ENCODE measurements at regions not wholly inside any gene's neighbourhood (a gene's known extent, or its start where the extent isn't known, plus 50 kb on each side); places are given as distances from the start of the nearest gene placed in this dataset.
"Not testable (repeated sequence)": the region's sequence is repeated elsewhere in the genome, so short reads cannot be mapped to it uniquely, and the experiment has no call there.

GRCh38 chr12:105468464-105468863 lies 138.0 kb downstream of the C12orf75 start:
- Histone ChIP-seq H3K27me3 (ENCODE audit: low read length) (no peaks in the 10 kb centered on the region), H3K27ac (ENCODE audit: low read length) (no peak overlapping the region), H2AFZ (ENCODE audit: low read length) (no peak overlapping the region), H3K4me2 (ENCODE audit: low read depth, low read length, poor library complexity, severe bottlenecking) (no peak overlapping the region), H4K20me1 (ENCODE audit: insufficient read depth, low read depth, low read length) (no peaks in the 10 kb centered on the region), H3K9me2 (replicated peaks; ENCODE audit: insufficient read depth, low read length) (no peaks in the 10 kb centered on the region), H3K36me3 (ENCODE audit: insufficient read depth, low read length) (no peaks in the 10 kb centered on the region), H3K9me3 (ENCODE audit: low read length) (no peaks in the 10 kb centered on the region), H3K4me1 (ENCODE audit: low read length) (no peaks in the 10 kb centered on the region), H3K4me3 (ENCODE audit: low read length) (no peak overlapping the region), H3K9ac (ENCODE audit: low read length) (no peak overlapping the region), H3K79me2 (ENCODE audit: low read length) (no peaks in the 10 kb centered on the region)
- no peak for DNase-seq

GRCh38 chr12:105469211-105469610 lies 138.7 kb downstream of the C12orf75 start:
- Histone ChIP-seq H3K9me2 (replicated peaks; ENCODE audit: insufficient read depth, low read length) (no peaks in the 10 kb centered on the region), H4K20me1 (ENCODE audit: insufficient read depth, low read depth, low read length) (no peaks in the 10 kb centered on the region), H3K4me3 (ENCODE audit: low read length) (no peak overlapping the region), H3K4me1 (ENCODE audit: low read length) (no peaks in the 10 kb centered on the region), H3K9ac (ENCODE audit: low read length) (no peak overlapping the region), H3K79me2 (ENCODE audit: low read length) (no peaks in the 10 kb centered on the region), H2AFZ (ENCODE audit: low read length) (no peak overlapping the region), H3K4me2 (ENCODE audit: low read depth, low read length, poor library complexity, severe bottlenecking) (no peak overlapping the region), H3K27ac (ENCODE audit: low read length) (no peak overlapping the region), H3K36me3 (ENCODE audit: insufficient read depth, low read length) (no peaks in the 10 kb centered on the region), H3K9me3 (ENCODE audit: low read length) (no peaks in the 10 kb centered on the region), H3K27me3 (ENCODE audit: low read length) (no peaks in the 10 kb centered on the region)
- DNase-seq = no peak

DNA sequence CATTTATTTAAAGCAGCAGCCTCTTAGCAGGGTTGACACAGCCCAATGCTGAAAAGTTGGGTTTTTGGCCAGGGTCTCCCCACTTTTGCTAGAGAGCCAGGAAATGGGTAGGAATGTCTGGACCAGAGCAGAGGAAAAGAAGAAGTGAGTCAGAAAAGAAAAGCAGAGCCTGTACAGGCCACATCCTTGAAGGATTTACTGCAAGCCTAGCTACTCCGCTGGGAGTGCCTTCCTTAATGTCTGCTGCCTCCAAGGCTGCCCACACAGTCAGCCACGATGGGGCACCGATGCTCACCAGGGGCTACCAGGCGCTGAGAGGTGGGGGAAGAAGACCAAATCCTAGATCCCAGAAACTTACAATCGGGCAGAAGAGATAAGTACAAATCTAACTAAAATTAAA lies 139.2 kb downstream of the C12orf75 start:
- H3K4me2 ChIP-seq (ENCODE audit: low read depth, low read length, poor library complexity, severe bottlenecking) = no peak overlapping the region
- no peak overlapping the region for H3K4me3 ChIP-seq (ENCODE audit: low read length)
- no peak for DNase-seq

GRCh38 chr12:105470102-105470501 lies 139.6 kb downstream of the C12orf75 start:
- H4K20me1 ChIP-seq (ENCODE audit: insufficient read depth, low read depth, low read length) = no peaks in the 10 kb centered on the region
- H3K4me2 ChIP-seq (ENCODE audit: low read depth, low read length, poor library complexity, severe bottlenecking) = no peak overlapping the region
- no peak overlapping the region for H3K9ac ChIP-seq (ENCODE audit: low read length)
- H3K4me3 ChIP-seq (ENCODE audit: low read length) = no peak overlapping the region
- H3K79me2 ChIP-seq (ENCODE audit: low read length) = no peaks in the 10 kb centered on the region
- H3K9me2 ChIP-seq (replicated peaks; ENCODE audit: insufficient read depth, low read length) = no peaks in the 10 kb centered on the region
- no peak overlapping the region for H3K27ac ChIP-seq (ENCODE audit: low read length)
- H3K4me1 ChIP-seq (ENCODE audit: low read length) = no peaks in the 10 kb centered on the region
- H3K9me3 ChIP-seq (ENCODE audit: low read length) = no peaks in the 10 kb centered on the region
- H3K36me3 ChIP-seq (ENCODE audit: insufficient read depth, low read length) = no peaks in the 10 kb centered on the region
- no peaks in the 10 kb centered on the region for H3K27me3 ChIP-seq (ENCODE audit: low read length)
- DNase-seq = no peak
- no peak overlapping the region for H2AFZ ChIP-seq (ENCODE audit: low read length)

More for the DNA sequence above, 139.2 kb downstream of the C12orf75 start:
- H3K9ac ChIP-seq (ENCODE audit: low read length) = no peak overlapping the region
- H3K27me3 ChIP-seq (ENCODE audit: low read length) = no peaks in the 10 kb centered on the region
- no peak overlapping the region for H2AFZ ChIP-seq (ENCODE audit: low read length)
- no peaks in the 10 kb centered on the region for H3K9me2 ChIP-seq (replicated peaks; ENCODE audit: insufficient read depth, low read length)
- H3K4me1 ChIP-seq (ENCODE audit: low read length) = no peaks in the 10 kb centered on the region
- H3K27ac ChIP-seq (ENCODE audit: low read length) = no peak overlapping the region
- H4K20me1 ChIP-seq (ENCODE audit: insufficient read depth, low read depth, low read length) = no peaks in the 10 kb centered on the region
- H3K79me2 ChIP-seq (ENCODE audit: low read length) = no peaks in the 10 kb centered on the region
- H3K36me3 ChIP-seq (ENCODE audit: insufficient read depth, low read length) = no peaks in the 10 kb centered on the region
- no peaks in the 10 kb centered on the region for H3K9me3 ChIP-seq (ENCODE audit: low read length)

GRCh38 chr12:105470601-105471000 lies 140.1 kb downstream of the C12orf75 start:
- Histone ChIP-seq H3K9ac (ENCODE audit: low read length) (no peak overlapping the region), H3K36me3 (ENCODE audit: insufficient read depth, low read length) (no peaks in the 10 kb centered on the region), H3K4me2 (ENCODE audit: low read depth, low read length, poor library complexity, severe bottlenecking) (no peak overlapping the region), H3K79me2 (ENCODE audit: low read length) (no peaks in the 10 kb centered on the region), H2AFZ (ENCODE audit: low read length) (no peak overlapping the region), H3K9me3 (ENCODE audit: low read length) (no peaks in the 10 kb centered on the region), H4K20me1 (ENCODE audit: insufficient read depth, low read depth, low read length) (no peaks in the 10 kb centered on the region), H3K27ac (ENCODE audit: low read length) (no peak overlapping the region), H3K4me3 (ENCODE audit: low read length) (no peak overlapping the region), H3K27me3 (ENCODE audit: low read length) (no peaks in the 10 kb centered on the region), H3K4me1 (ENCODE audit: low read length) (no peaks in the 10 kb centered on the region), H3K9me2 (replicated peaks; ENCODE audit: insufficient read depth, low read length) (no peaks in the 10 kb centered on the region)
- no peak for DNase-seq

DNA sequence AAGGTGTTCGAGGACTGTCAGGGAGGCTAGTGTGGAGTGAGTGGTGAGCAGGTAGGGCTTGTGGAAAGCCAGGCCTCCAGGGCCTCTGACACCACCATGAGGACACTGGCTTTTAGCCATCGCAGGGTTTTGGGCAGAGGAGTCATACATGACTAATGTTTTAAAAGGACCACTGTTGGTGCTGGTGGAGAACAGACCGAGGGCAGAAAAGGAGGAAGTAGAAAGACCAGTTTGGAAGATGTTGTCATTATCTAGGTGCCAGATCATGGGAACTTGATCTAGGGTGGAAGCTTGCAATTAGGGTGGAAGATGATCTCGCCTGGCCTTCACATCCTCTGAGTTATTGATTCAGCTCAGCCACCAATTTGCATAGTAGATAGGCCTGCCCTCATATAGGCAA lies 144.2 kb downstream of the C12orf75 start:
- Histone ChIP-seq H3K4me2 (ENCODE audit: low read depth, low read length, poor library complexity, severe bottlenecking) (no peak overlapping the region), H4K20me1 (ENCODE audit: insufficient read depth, low read depth, low read length) (no peaks in the 10 kb centered on the region), H3K4me3 (ENCODE audit: low read length) (no peak overlapping the region), H3K4me1 (ENCODE audit: low read length) (peaks cover 7% of the 10 kb centered on the region), H3K9me2 (replicated peaks; ENCODE audit: insufficient read depth, low read length) (no peaks in the 10 kb centered on the region), H3K9ac (ENCODE audit: low read length) (no peak overlapping the region), H3K27me3 (ENCODE audit: low read length) (no peaks in the 10 kb centered on the region), H2AFZ (ENCODE audit: low read length) (no peak overlapping the region), H3K27ac (ENCODE audit: low read length) (no peak overlapping the region), H3K79me2 (ENCODE audit: low read length) (no peaks in the 10 kb centered on the region), H3K9me3 (ENCODE audit: low read length) (no peaks in the 10 kb centered on the region), H3K36me3 (ENCODE audit: insufficient read depth, low read length) (no peaks in the 10 kb centered on the region)
- no peak for DNase-seq

- H3K27ac ChIP-seq (ENCODE audit: low read length) = no peak overlapping the region
- H2AFZ ChIP-seq (ENCODE audit: low read length) = no peak overlapping the region
- H3K79me2 ChIP-seq (ENCODE audit: low read length) = no peaks in the 10 kb centered on the region
- H3K27me3 ChIP-seq (ENCODE audit: low read length) = no peaks in the 10 kb centered on the region
- no peak overlapping the region for H3K4me3 ChIP-seq (ENCODE audit: low read length)
- no peak for DNase-seq
- no peak overlapping the region for H3K4me2 ChIP-seq (ENCODE audit: low read depth, low read length, poor library complexity, severe bottlenecking)
- H3K9ac ChIP-seq (ENCODE audit: low read length) = no peak overlapping the region
- no peaks in the 10 kb centered on the region for H3K9me2 ChIP-seq (replicated peaks; ENCODE audit: insufficient read depth, low read length)
- no peaks in the 10 kb centered on the region for H3K36me3 ChIP-seq (ENCODE audit: insufficient read depth, low read length)
- H3K9me3 ChIP-seq (ENCODE audit: low read length) = no peaks in the 10 kb centered on the region
- peaks cover 7% of the 10 kb centered on the region for H3K4me1 ChIP-seq (ENCODE audit: low read length)
- no peaks in the 10 kb centered on the region for H4K20me1 ChIP-seq (ENCODE audit: insufficient read depth, low read depth, low read length)
These were observed 146.1 kb downstream of the C12orf75 start for GRCh38 chr12:105476616-105477015.

DNA sequence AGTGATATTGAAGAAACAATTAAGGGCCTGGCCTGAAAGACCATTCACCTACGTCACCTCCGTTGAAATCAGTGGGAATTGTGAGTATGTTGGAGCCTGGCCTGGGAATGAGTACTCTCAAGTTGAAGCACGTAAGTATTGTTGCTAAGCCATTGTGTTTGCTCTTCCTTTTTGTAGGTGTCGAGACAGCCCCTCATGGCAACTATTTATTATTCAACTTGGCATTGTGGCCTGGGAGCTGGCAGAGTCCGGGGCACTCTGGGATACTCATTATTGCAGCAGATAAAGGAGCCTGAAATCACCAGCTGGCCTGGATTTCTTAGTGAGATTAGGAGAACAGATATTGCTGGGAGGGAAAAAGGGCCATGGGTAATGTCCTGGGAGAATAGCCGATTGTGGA lies 147.4 kb downstream of the C12orf75 start:
- Histone ChIP-seq H3K9me2 (replicated peaks; ENCODE audit: insufficient read depth, low read length) (no peaks in the 10 kb centered on the region), H3K4me1 (ENCODE audit: low read length) (peaks cover 7% of the 10 kb centered on the region), H3K9ac (ENCODE audit: low read length) (no peak overlapping the region), H4K20me1 (ENCODE audit: insufficient read depth, low read depth, low read length) (no peaks in the 10 kb centered on the region), H3K36me3 (ENCODE audit: insufficient read depth, low read length) (no peaks in the 10 kb centered on the region), H2AFZ (ENCODE audit: low read length) (no peak overlapping the region), H3K79me2 (ENCODE audit: low read length) (no peaks in the 10 kb centered on the region), H3K4me2 (ENCODE audit: low read depth, low read length, poor library complexity, severe bottlenecking) (no peak overlapping the region), H3K4me3 (ENCODE audit: low read length) (no peak overlapping the region), H3K27ac (ENCODE audit: low read length) (no peak overlapping the region), H3K27me3 (ENCODE audit: low read length) (no peaks in the 10 kb centered on the region), H3K9me3 (ENCODE audit: low read length) (no peaks in the 10 kb centered on the region)
- no peak for DNase-seq

DNA sequence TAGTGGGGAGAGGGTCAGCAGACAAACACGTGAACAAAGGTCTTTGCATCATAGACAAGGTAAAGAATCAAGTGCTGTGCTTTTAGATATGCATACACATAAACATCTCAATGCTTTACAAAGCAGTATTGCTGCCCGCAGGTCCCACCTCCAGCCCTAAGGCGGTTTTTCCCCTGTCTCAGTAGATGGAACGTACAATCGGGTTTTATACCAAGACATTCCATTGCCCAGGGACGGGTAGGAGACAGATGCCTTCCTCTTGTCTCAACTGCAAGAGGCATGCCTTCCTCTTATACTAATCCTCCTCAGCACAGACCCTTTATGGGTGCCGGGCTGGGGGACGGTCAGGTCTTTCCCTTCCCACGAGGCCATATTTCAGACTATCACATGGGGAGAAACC lies 148.3 kb downstream of the C12orf75 start:
- H3K9me2 ChIP-seq (replicated peaks; ENCODE audit: insufficient read depth, low read length); H3K4me3 ChIP-seq (ENCODE audit: low read length): not testable (repeated sequence)

More for the DNA sequence above, 148.3 kb downstream of the C12orf75 start:
- H3K9me3 ChIP-seq (ENCODE audit: low read length); H3K79me2 ChIP-seq (ENCODE audit: low read length); H2AFZ ChIP-seq (ENCODE audit: low read length); H3K4me1 ChIP-seq (ENCODE audit: low read length); H3K27me3 ChIP-seq (ENCODE audit: low read length); H3K9ac ChIP-seq (ENCODE audit: low read length); H4K20me1 ChIP-seq (ENCODE audit: insufficient read depth, low read depth, low read length); H3K36me3 ChIP-seq (ENCODE audit: insufficient read depth, low read length); H3K27ac ChIP-seq (ENCODE audit: low read length); H3K4me2 ChIP-seq (ENCODE audit: low read depth, low read length, poor library complexity, severe bottlenecking); DNase-seq: not testable (repeated sequence)

Measured in Karpas-422 (cell line).